SK-N-MC (cell line): ENCODE measurements at regions not wholly inside any gene's neighbourhood (a gene's known extent, or its start where the extent isn't known, plus 50 kb on each side); places are given as distances from the start of the nearest gene placed in this dataset.

Experiments
- DNase-seq: peaks from one replicate; pipeline ENCODE4 v3.0.0-alpha.2; 2011; ENCODE audit warnings: low read depth, low spot score
- H3K27ac ChIP-seq: fragments of 200-600 bp; sonication (generic); 2 replicates; pipeline ENCODE4 v1.5.1; 2016; ENCODE audit warnings: mixed run types
- H3K36me3 ChIP-seq: fragments of 200-600 bp; sonication (generic); 2 replicates; pipeline ENCODE4 v1.6.1; 2017; ENCODE audit warnings: antibody characterized with exemption, low read length, mixed read lengths; ENCODE audit not compliant: insufficient read depth
- H3K4me3 ChIP-seq: fragments of 200-600 bp; sonication (generic); 2 replicates; pipeline ENCODE4 v1.5.1; 2016
- H3K9ac ChIP-seq: fragments of 200-600 bp; sonication (generic); 2 replicates; pipeline ENCODE4 v1.8.0; 2017; ENCODE audit warnings: mixed run types, mixed read lengths; ENCODE audit not compliant: insufficient read length
- H3K9me3 ChIP-seq: fragments of 200-600 bp; sonication (generic); 2 replicates; pipeline ENCODE4 v1.6.1; 2017; ENCODE audit warnings: low read depth, mild to moderate bottlenecking, antibody characterized with exemption, low read length, moderate library complexity, mixed read lengths
- EZH2 ChIP-seq: fragments of 200-600 bp; sonication (generic); IDR thresholded peaks from one replicate; pipeline ENCODE4 v1.6.1; 2017; ENCODE audit warnings: antibody characterized with exemption
- FOXP2 ChIP-seq: optimal IDR thresholded peaks from 2 replicates; pipeline ENCODE3; 2011; ENCODE audit warnings: mild to moderate bottlenecking, moderate library complexity; ENCODE audit not compliant: insufficient read depth; ENCODE audit errors: extremely low read length, control extremely low read depth
- POLR2AphosphoS5 ChIP-seq: IDR thresholded peaks from 2 replicates; pipeline ENCODE4 v1.6.1; 2012; ENCODE audit warnings: mild to moderate bottlenecking, low read depth, low read length, borderline replicate concordance

GRCh38 chr9:115261656-115262081, 143.7 kb upstream of the TNC start:
- H3K36me3 ChIP-seq = no peaks in the 10 kb centered on the region; the same call in 1 of the 2 replicates
- H3K9me3 ChIP-seq = no peaks in the 10 kb centered on the region
- no peak overlapping the region for H3K4me3 ChIP-seq
- DNase-seq = no peak
- H3K27ac ChIP-seq = peak overlapping the region; percentile 63; the same call in 1 of the 2 replicates
- H3K9ac ChIP-seq = no peak overlapping the region
- TF ChIP-seq EZH2 (no peak), POLR2AphosphoS5 (no peak), FOXP2 (no peak)

GRCh38 chr9:115262477-115262876, 144.5 kb upstream of the TNC start:
- peak; percentile 36; the same call in 1 of the 2 replicates for TF ChIP-seq POLR2AphosphoS5
- no peak for TF ChIP-seq FOXP2
- Histone ChIP-seq H3K27ac (peak overlapping the region; percentile 63), H3K4me3 (no peak overlapping the region), H3K9me3 (no peaks in the 10 kb centered on the region), H3K9ac (no peak overlapping the region), H3K36me3 (no peaks in the 10 kb centered on the region; the same call in 1 of the 2 replicates)
- peak; percentile 45 for DNase-seq

- H3K27ac ChIP-seq = no peak overlapping the region
- no peak for DNase-seq
These were observed 145.0 kb upstream of the TNC start for GRCh38 chr9:115262952-115263351.

GRCh38 chr9:115263371-115264075, 145.6 kb upstream of the TNC start:
- no peak for DNase-seq
- Histone ChIP-seq H3K9ac (no peak overlapping the region), H3K36me3 (no peaks in the 10 kb centered on the region; the same call in 1 of the 2 replicates), H3K9me3 (no peaks in the 10 kb centered on the region), H3K4me3 (no peak overlapping the region), H3K27ac (no peak overlapping the region)
- TF ChIP-seq FOXP2 = no peak
- no peak for TF ChIP-seq POLR2AphosphoS5
- TF ChIP-seq EZH2 = no peak

More at GRCh38 chr9:115262952-115263351, 145.0 kb upstream of the TNC start:
- no peak overlapping the region for H3K9ac ChIP-seq
- H3K4me3 ChIP-seq = no peak overlapping the region
- TF ChIP-seq FOXP2 (no peak), POLR2AphosphoS5 (no peak), EZH2 (no peak)
- H3K36me3 ChIP-seq = no peaks in the 10 kb centered on the region; the same call in 1 of the 2 replicates
- H3K9me3 ChIP-seq = no peaks in the 10 kb centered on the region

- TF ChIP-seq EZH2 = no peak
- no peak for TF ChIP-seq FOXP2
- TF ChIP-seq POLR2AphosphoS5 = no peak
- Histone ChIP-seq H3K9ac (no peak overlapping the region), H3K9me3 (no peaks in the 10 kb centered on the region), H3K27ac (no peak overlapping the region), H3K4me3 (no peak overlapping the region), H3K36me3 (no peaks in the 10 kb centered on the region; the same call in 1 of the 2 replicates)
- no peak for DNase-seq
These were observed 146.4 kb upstream of the TNC start for GRCh38 chr9:115264313-115264712.

GRCh38 chr9:115267790-115268189, 149.8 kb upstream of the TNC start:
- DNase-seq = no peak

GRCh38 chr9:115275753-115276152, 157.8 kb upstream of the TNC start:
- Histone ChIP-seq H3K27ac (no peak overlapping the region), H3K4me3 (no peak overlapping the region), H3K36me3 (no peaks in the 10 kb centered on the region), H3K9ac (no peak overlapping the region), H3K9me3 (no peaks in the 10 kb centered on the region)
- no peak for TF ChIP-seq FOXP2
- no peak for TF ChIP-seq EZH2
- TF ChIP-seq POLR2AphosphoS5 = no peak
- DNase-seq = no peak

More at GRCh38 chr9:115267790-115268189, 149.8 kb upstream of the TNC start:
- Histone ChIP-seq H3K9me3 (no peaks in the 10 kb centered on the region), H3K9ac (no peak overlapping the region), H3K27ac (no peak overlapping the region), H3K4me3 (no peak overlapping the region), H3K36me3 (no peaks in the 10 kb centered on the region)
- TF ChIP-seq EZH2 = no peak
- TF ChIP-seq FOXP2 = no peak
- TF ChIP-seq POLR2AphosphoS5 = no peak

GRCh38 chr9:115276621-115277020, 158.7 kb upstream of the TNC start:
- H3K9me3 ChIP-seq = no peaks in the 10 kb centered on the region
- H3K9ac ChIP-seq = no peak overlapping the region
- no peaks in the 10 kb centered on the region for H3K36me3 ChIP-seq
- no peak overlapping the region for H3K27ac ChIP-seq
- TF ChIP-seq POLR2AphosphoS5 = no peak
- no peak for TF ChIP-seq EZH2
- TF ChIP-seq FOXP2 = no peak
- DNase-seq = no peak
- H3K4me3 ChIP-seq = no peak overlapping the region
